ENCODE measurements at regions not wholly inside any gene's neighbourhood (a gene's known extent, or its start where the extent isn't known, plus 50 kb on each side); places are given as distances from the start of the nearest gene placed in this dataset.

GRCh38 chr6:121865811-121866210, 430.4 kb downstream of the GJA1 start:
- no peak overlapping the region for H3K27ac ChIP-seq
- TF ChIP-seq, protein P1, sequence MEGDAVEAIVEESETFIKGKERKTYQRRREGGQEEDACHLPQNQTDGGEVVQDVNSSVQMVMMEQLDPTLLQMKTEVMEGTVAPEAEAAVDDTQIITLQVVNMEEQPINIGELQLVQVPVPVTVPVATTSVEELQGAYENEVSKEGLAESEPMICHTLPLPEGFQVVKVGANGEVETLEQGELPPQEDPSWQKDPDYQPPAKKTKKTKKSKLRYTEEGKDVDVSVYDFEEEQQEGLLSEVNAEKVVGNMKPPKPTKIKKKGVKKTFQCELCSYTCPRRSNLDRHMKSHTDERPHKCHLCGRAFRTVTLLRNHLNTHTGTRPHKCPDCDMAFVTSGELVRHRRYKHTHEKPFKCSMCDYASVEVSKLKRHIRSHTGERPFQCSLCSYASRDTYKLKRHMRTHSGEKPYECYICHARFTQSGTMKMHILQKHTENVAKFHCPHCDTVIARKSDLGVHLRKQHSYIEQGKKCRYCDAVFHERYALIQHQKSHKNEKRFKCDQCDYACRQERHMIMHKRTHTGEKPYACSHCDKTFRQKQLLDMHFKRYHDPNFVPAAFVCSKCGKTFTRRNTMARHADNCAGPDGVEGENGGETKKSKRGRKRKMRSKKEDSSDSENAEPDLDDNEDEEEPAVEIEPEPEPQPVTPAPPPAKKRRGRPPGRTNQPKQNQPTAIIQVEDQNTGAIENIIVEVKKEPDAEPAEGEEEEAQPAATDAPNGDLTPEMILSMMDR (IDR thresholded peaks at IDR 0.05): no peak
- no peak for TF ChIP-seq ZFX (IDR thresholded peaks at IDR 0.05; ENCODE audit: borderline replicate concordance)

- no peak for TF ChIP-seq ZFX (IDR thresholded peaks at IDR 0.05; ENCODE audit: borderline replicate concordance)
- TF ChIP-seq, protein P1 (IDR thresholded peaks at IDR 0.05): no peak
- H3K27ac ChIP-seq: no peak overlapping the region
These were observed 431.6 kb downstream of the GJA1 start for GRCh38 chr6:121867095-121867494.

GRCh38 chr6:121868206-121868605, 432.8 kb downstream of the GJA1 start:
- no peak for TF ChIP-seq ZFX (IDR thresholded peaks at IDR 0.05; ENCODE audit: borderline replicate concordance)
- TF ChIP-seq, protein P1 (IDR thresholded peaks at IDR 0.05): no peak

DNA sequence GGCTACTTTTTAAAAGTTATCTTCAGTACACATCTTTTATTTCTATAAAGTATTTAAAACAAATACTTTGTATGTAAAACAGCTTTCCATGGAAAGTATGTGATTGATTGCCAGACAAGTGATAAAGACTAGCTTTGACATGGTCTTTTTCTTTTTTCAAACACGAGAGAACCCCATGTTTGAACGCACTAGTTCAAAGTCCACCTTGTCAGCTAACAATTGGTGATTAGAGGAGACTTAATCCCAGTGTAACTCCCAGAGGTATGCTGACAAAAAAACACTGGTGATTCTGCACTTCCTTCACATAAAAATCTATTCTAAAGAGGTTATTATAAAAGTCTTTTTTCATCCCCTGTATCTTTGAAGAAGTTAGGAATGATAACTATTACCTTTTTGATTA, 438.1 kb downstream of the GJA1 start:
- no peak for TF ChIP-seq ZFX (IDR thresholded peaks at IDR 0.05; ENCODE audit: borderline replicate concordance)
- TF ChIP-seq, protein P1 (IDR thresholded peaks at IDR 0.05): no peak
- H3K27ac ChIP-seq: no peak overlapping the region

More at GRCh38 chr6:121868206-121868605, 432.8 kb downstream of the GJA1 start:
- no peak overlapping the region for H3K27ac ChIP-seq

DNA sequence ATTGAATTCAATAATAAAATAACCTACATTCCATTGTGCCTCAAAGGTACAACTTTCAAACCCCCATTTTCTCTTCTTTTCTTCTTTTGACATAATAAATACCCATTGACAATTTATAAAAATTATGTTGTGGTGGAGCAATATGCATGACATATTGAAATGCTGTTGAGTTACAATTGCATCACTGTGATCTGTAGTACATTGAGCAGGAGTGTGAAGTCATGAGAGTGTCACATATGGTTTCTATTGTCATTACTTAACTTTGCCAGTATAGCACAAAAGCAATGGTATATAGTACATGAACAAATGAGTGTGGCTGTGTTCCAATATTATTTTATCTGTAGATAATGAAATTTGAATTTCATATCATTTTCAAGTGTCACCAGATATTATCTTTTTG, 441.3 kb downstream of the GJA1 start:
- no peak overlapping the region for H3K27ac ChIP-seq
- TF ChIP-seq ZFX (IDR thresholded peaks at IDR 0.05; ENCODE audit: borderline replicate concordance): no peak
- TF ChIP-seq, protein P1 (IDR thresholded peaks at IDR 0.05): no peak

DNA sequence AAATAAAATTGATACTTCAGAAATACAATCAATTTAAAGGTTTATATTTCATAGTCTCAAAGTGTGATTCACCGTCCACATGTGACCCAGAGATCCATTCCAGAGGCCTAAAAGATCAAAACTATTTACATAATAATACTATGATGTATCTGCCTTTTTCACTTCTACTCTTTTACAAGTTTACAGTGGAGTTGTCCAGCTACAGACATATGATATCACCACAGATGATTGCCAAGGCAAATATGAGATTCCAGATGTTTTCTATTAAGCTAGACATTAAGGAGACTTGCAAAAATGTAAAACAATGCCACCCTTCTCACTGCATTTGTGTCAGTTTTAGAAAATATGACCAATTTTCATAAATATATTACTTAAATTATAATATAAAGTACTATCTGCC, 443.7 kb downstream of the GJA1 start:
- no peak overlapping the region for H3K27ac ChIP-seq
- TF ChIP-seq, protein P1 (IDR thresholded peaks at IDR 0.05): no peak
- no peak for TF ChIP-seq ZFX (IDR thresholded peaks at IDR 0.05; ENCODE audit: borderline replicate concordance)

- TF ChIP-seq, protein P1 (IDR thresholded peaks at IDR 0.05): no peak
- no peak for TF ChIP-seq ZFX (IDR thresholded peaks at IDR 0.05; ENCODE audit: borderline replicate concordance)
- H3K27ac ChIP-seq: no peak overlapping the region
These were observed 445.4 kb downstream of the GJA1 start for GRCh38 chr6:121880831-121881230.
